Adrenal gland (tissue), 9 donors: ENCODE measurements at regions not wholly inside any gene's neighbourhood (a gene's known extent, or its start where the extent isn't known, plus 50 kb on each side); places are given as distances from the start of the nearest gene placed in this dataset.

Experiments
- DNase-seq, 7 donors: peaks; one replicate each; pipeline ENCODE4 v3.0.0-alpha.2; 2019 to 2020
- H3K27ac ChIP-seq, 5 donors: fragments of 200-600 bp; sonication (generic) in 4 of 5; 1 replicate in 3 of 5; 2 replicates in 2 of 5; pipeline versions ENCODE4 v1.5.1 to v1.8.0; 2016 to 2020; ENCODE audit warnings: mild to moderate bottlenecking in 1 of 5
- H3K27me3 ChIP-seq: fragments of 200-600 bp; 2 replicates; pipeline ENCODE4 v1.8.0; 2021
- H3K36me3 ChIP-seq, 2 donors: fragments of 200-600 bp; replicated peaks in 1 of 2; 1 replicate in 1 of 2; 2 replicates in 1 of 2; pipeline versions ENCODE4 v1.5.1 to v1.8.0; 2018 to 2022
- H3K4me1 ChIP-seq, 2 donors: fragments of 200-600 bp; replicated peaks in 1 of 2; 1 replicate in 1 of 2; 2 replicates in 1 of 2; pipeline versions ENCODE4 v1.5.1 to v1.8.0; 2018 to 2021
- H3K4me3 ChIP-seq, 4 donors: fragments of 200-600 bp; sonication (generic) in 3 of 4; one replicate each; pipeline ENCODE4 v1.5.1; 2016 to 2018
- H3K9me3 ChIP-seq, 3 donors: fragments of 200-600 bp; sonication (generic) in 1 of 3; replicated peaks in 1 of 3; 1 replicate in 2 of 3; 2 replicates in 1 of 3; pipeline versions ENCODE4 v1.5.1 to v1.8.0; 2016 to 2021
- POLR2A ChIP-seq, 2 donors: fragments of 450-650 bp; IDR thresholded peaks; one replicate each; pipeline ENCODE4 v1.6.1; 2017; ENCODE audit warnings: antibody characterized with exemption in 2 of 2, mild to moderate bottlenecking in 2 of 2, moderate library complexity in 1 of 2
- WGBS, 4 donors: extraction: QIAGEN DNeasy Blood & Tissue Kit in 2 of 4; methylation state at CpG; one replicate each; pipeline versions ENCODE4 v1.1.5 to v1.1.7; 2013 to 2017; 5-methylcytosine and 5-hydroxymethylcytosine counted together
- intact Hi-C, 2 donors: fragments of 100-400 bp; cut with DNase I; formaldehyde crosslinking; loops; one replicate each; pipeline versions ENCODE4 v1.14.1 to v1.15.0; 2022 to 2023
- TF ChIP-seq, protein P1 (sequence below), 6 experiments: fragments of 450-650 bp in 4 of 6; fragments of 200-600 bp in 2 of 6; sonication (generic) in 1 of 6; IDR thresholded peaks; 1 replicate in 5 of 6; 2 replicates in 1 of 6; pipeline versions ENCODE4 v1.5.1 to v1.8.0; 2016 to 2021; ENCODE audit warnings: antibody characterized with exemption in 6 of 6, mild to moderate bottlenecking in 2 of 6, moderate library complexity in 1 of 6
- donor health status: healthy with polysubstance abuse.
- donor health status: Bipolar disorder and iron deficiency.
- donor health status: DM: yes; HTN: yes; CAD: no.
- donor health status: DM: no; HTN: no; CAD: no.
- donor health status: DM: no; HTN: no; CAD: no.

- no peaks in the 10 kb centered on the region for H3K4me1 ChIP-seq
- H3K36me3 ChIP-seq, result no peaks in the 10 kb centered on the region
- intact Hi-C loops, result no loop called here
- H3K9me3 ChIP-seq, result no peaks in the 10 kb centered on the region
- no peaks in the 10 kb centered on the region for H3K27me3 ChIP-seq
- no peak overlapping the region for H3K4me3 ChIP-seq
- no peak for DNase-seq
- no peak for TF ChIP-seq POLR2A (IDR thresholded peaks at IDR 0.05)
- TF ChIP-seq, protein P1, sequence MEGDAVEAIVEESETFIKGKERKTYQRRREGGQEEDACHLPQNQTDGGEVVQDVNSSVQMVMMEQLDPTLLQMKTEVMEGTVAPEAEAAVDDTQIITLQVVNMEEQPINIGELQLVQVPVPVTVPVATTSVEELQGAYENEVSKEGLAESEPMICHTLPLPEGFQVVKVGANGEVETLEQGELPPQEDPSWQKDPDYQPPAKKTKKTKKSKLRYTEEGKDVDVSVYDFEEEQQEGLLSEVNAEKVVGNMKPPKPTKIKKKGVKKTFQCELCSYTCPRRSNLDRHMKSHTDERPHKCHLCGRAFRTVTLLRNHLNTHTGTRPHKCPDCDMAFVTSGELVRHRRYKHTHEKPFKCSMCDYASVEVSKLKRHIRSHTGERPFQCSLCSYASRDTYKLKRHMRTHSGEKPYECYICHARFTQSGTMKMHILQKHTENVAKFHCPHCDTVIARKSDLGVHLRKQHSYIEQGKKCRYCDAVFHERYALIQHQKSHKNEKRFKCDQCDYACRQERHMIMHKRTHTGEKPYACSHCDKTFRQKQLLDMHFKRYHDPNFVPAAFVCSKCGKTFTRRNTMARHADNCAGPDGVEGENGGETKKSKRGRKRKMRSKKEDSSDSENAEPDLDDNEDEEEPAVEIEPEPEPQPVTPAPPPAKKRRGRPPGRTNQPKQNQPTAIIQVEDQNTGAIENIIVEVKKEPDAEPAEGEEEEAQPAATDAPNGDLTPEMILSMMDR (IDR thresholded peaks at IDR 0.05), result no peak
- no peak overlapping the region for H3K27ac ChIP-seq
- 46 to 54% (median 51%) methylated on average over 1 of the region's 1 CpG for WGBS, 4 donors
Observed at GRCh38 chr12:74145328-74145727, 392.3 kb upstream of the ATXN7L3B start.

DNA sequence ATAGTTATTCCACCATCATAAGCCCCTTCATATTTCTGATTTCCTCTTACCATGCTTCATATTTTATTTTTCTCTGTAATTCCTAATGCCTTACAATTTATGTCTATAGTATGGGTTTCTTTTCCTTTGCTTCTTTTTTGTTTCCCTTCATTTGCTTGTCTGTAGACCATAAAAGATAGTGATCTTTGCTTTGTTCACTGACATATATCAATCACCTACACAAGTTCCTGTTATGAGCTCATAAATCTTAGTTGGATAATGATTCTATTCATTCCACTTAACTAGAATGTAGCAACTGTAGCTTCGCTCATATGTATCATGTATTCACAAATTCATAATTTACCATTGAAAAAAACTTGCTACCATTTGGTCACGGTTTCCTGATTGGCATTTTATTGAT, 388.8 kb upstream of the ATXN7L3B start:
- H3K4me3 ChIP-seq, result no peak overlapping the region
- H3K36me3 ChIP-seq, result no peaks in the 10 kb centered on the region
- no peak for DNase-seq
- no peak overlapping the region for H3K27ac ChIP-seq
- TF ChIP-seq POLR2A (IDR thresholded peaks at IDR 0.05), result no peak
- TF ChIP-seq, protein P1 (IDR thresholded peaks at IDR 0.05), result no peak
- no peaks in the 10 kb centered on the region for H3K4me1 ChIP-seq
- H3K27me3 ChIP-seq, result no peaks in the 10 kb centered on the region
- WGBS, 4 donors, result 71 to 73% (median 72%) methylated on average over 2 of the region's 2 CpGs
- intact Hi-C loops, result no loop called here
- no peaks in the 10 kb centered on the region for H3K9me3 ChIP-seq

DNA sequence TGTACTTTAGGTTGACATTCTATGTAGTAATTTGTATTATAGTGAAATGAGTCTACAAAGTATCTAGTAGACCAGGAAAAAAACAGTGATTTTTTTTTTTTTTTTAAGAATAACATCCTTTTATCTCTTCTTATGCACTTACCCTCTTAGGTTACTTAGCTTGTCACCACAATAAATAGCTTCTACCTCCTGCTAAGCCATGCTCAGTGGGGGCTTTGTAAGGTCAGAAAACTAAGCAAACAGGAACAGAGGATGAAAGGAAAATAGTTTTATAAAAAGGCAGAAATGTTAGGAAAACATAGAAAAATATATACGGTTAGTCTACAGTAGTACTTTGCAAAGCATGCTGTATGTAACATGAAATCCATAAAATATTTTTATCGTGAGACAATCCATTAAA, 385.3 kb upstream of the ATXN7L3B start:
- intact Hi-C loops, result no loop called here
- WGBS, 4 donors, result 34 to 69% (median 43%) methylated on average over 2 of the region's 2 CpGs

DNA sequence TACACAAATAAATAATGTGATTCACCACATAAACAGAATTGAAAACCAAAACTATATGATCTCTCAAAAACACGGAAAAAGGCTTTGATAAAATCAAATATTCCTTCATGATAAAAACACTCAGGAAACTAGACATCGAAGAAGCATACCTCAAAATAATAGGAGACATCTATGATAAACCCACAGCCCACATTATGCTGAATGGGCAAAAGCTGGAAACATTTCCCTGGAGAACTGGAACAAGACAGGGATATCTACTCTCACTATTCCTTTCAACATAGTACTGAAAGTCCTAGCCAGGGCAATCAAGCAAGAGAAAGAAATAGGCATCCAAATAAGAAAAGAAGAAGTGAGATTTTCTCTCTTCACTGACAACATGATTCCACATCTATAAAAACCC, 371.5 kb upstream of the ATXN7L3B start:
- Histone ChIP-seq H3K4me1 (no peaks in the 10 kb centered on the region), H3K27me3 (no peaks in the 10 kb centered on the region), H3K36me3 (no peaks in the 10 kb centered on the region), H3K27ac (no peak overlapping the region), H3K4me3 (no peak overlapping the region), H3K9me3 (no peaks in the 10 kb centered on the region)
- 77 to 85% (median 81%) methylated on average over 2 of the region's 2 CpGs for WGBS, 4 donors
- no peak for TF ChIP-seq POLR2A (IDR thresholded peaks at IDR 0.05)
- TF ChIP-seq, protein P1 (IDR thresholded peaks at IDR 0.05), result no peak
- intact Hi-C loops, result no loop called here
- DNase-seq, result no peak

More for the DNA sequence above, 385.3 kb upstream of the ATXN7L3B start:
- no peaks in the 10 kb centered on the region for H3K36me3 ChIP-seq
- no peak overlapping the region for H3K27ac ChIP-seq
- H3K4me3 ChIP-seq, result no peak overlapping the region
- no peaks in the 10 kb centered on the region for H3K9me3 ChIP-seq
- no peaks in the 10 kb centered on the region for H3K4me1 ChIP-seq
- no peak for DNase-seq
- no peaks in the 10 kb centered on the region for H3K27me3 ChIP-seq
- TF ChIP-seq, protein P1 (IDR thresholded peaks at IDR 0.05), result no peak
- TF ChIP-seq POLR2A (IDR thresholded peaks at IDR 0.05), result no peak
